GM23338 (cell line): ENCODE measurements at regions not wholly inside any gene's neighbourhood (a gene's known extent, or its start where the extent isn't known, plus 50 kb on each side); places are given as distances from the start of the nearest gene placed in this dataset.

Experiments
- ATAC-seq: fragments of 200-7000 bp; cut with Tn5 transposase; 3 replicates; pipeline ENCODE4 v1.9.1; 2020
- DNase-seq: peaks from one replicate; pipeline ENCODE4 v3.0.0-alpha.2; 2015; ENCODE audit warnings: low spot score
- H2AFZ ChIP-seq: fragments of 200-600 bp; sonication (generic); 2 replicates; pipeline ENCODE4 v1.8.0; 2016; ENCODE audit warnings: antibody characterized with exemption, mild to moderate bottlenecking, moderate library complexity
- H3F3A ChIP-seq: fragments of 200-600 bp; sonication (generic); replicated peaks from 2 replicates; pipeline ENCODE4 v1.8.0; 2017; ENCODE audit warnings: antibody characterized with exemption, mixed run types, low read depth
- H3K27ac ChIP-seq: fragments of 200-600 bp; sonication (generic); 2 replicates; pipeline ENCODE4 v1.6.1; 2016; ENCODE audit warnings: low read depth
- H3K27me3 ChIP-seq: fragments of 200-600 bp; sonication (generic); 2 replicates; pipeline ENCODE4 v1.8.0; 2016; ENCODE audit warnings: mild to moderate bottlenecking, mixed run types, moderate library complexity; ENCODE audit not compliant: insufficient read depth
- H3K36me3 ChIP-seq: fragments of 200-600 bp; sonication (generic); 2 replicates; pipeline ENCODE4 v1.8.0; 2016; ENCODE audit warnings: mild to moderate bottlenecking; ENCODE audit not compliant: insufficient read depth
- H3K4me1 ChIP-seq: fragments of 200-600 bp; sonication (generic); 2 replicates; pipeline ENCODE4 v1.8.0; 2016; ENCODE audit warnings: mild to moderate bottlenecking, moderate library complexity; ENCODE audit not compliant: insufficient read depth
- H3K4me2 ChIP-seq: fragments of 200-600 bp; sonication (generic); 2 replicates; pipeline ENCODE4 v1.7.1; 2017; ENCODE audit warnings: mixed run types
- H3K4me3 ChIP-seq: fragments of 200-600 bp; sonication (generic); 2 replicates; pipeline ENCODE4 v1.6.1; 2016; ENCODE audit warnings: mixed run types
- H3K79me2 ChIP-seq: fragments of 200-600 bp; sonication (generic); replicated peaks from 2 replicates; pipeline ENCODE4 v1.8.0; 2017; ENCODE audit warnings: mild to moderate bottlenecking; ENCODE audit not compliant: insufficient read depth
- H3K9me2 ChIP-seq: fragments of 200-600 bp; sonication (generic); 2 replicates; pipeline ENCODE4 v1.8.0; 2017; ENCODE audit not compliant: insufficient read depth
- H4K20me1 ChIP-seq: fragments of 200-600 bp; sonication (generic); replicated peaks from 2 replicates; pipeline ENCODE4 v1.8.0; 2017; ENCODE audit warnings: mild to moderate bottlenecking; ENCODE audit not compliant: insufficient read depth
- H3K27ac Mint-ChIP-seq: 2 replicates; pipeline ENCODE4 v1.8.0; 2020; ENCODE audit warnings: inconsistent platforms, mild to moderate bottlenecking, moderate library complexity, mixed read lengths
- H3K27me3 Mint-ChIP-seq: 3 replicates; pipeline ENCODE4 v1.8.0; 2022; ENCODE audit warnings: low read depth, mild to moderate bottlenecking, moderate library complexity, mixed read lengths, inconsistent platforms; ENCODE audit not compliant: insufficient read depth, poor library complexity
- H3K36me3 Mint-ChIP-seq: 3 replicates; pipeline ENCODE4 v1.8.0; 2021; ENCODE audit warnings: low read depth, mild to moderate bottlenecking, inconsistent platforms, moderate library complexity, mixed read lengths
- H3K4me1 Mint-ChIP-seq: 3 replicates; pipeline ENCODE4 v1.8.0; 2020; ENCODE audit warnings: mild to moderate bottlenecking, inconsistent platforms, mixed read lengths
- H3K4me3 Mint-ChIP-seq: 3 replicates; pipeline ENCODE4 v1.8.0; 2021; ENCODE audit warnings: moderate library complexity, mild to moderate bottlenecking, inconsistent platforms, mixed read lengths
- H3K9me3 Mint-ChIP-seq: 3 replicates; pipeline ENCODE4 v1.8.0; 2020; ENCODE audit warnings: moderate library complexity, mild to moderate bottlenecking, inconsistent platforms, mixed read lengths
- STAT1 ChIP-seq: IDR thresholded peaks from one replicate; pipeline ENCODE4 v1.6.1; 2016; ENCODE audit warnings: antibody characterized with exemption; ENCODE audit not compliant: unreplicated experiment
- ZNF331 ChIP-seq: fragments of 250-450 bp; sonication (Bioruptor Pico); IDR thresholded peaks from 2 replicates; pipeline ENCODE4 v1.5.0; 2020; ENCODE audit warnings: low read depth, mild to moderate bottlenecking, moderate library complexity
- ZNF462 ChIP-seq: fragments of 250-450 bp; sonication (Bioruptor Pico); IDR thresholded peaks from 2 replicates; pipeline ENCODE4 v1.5.0; 2020; ENCODE audit warnings: mild to moderate bottlenecking, moderate library complexity

GRCh38 chr1:59142311-59143132, 154.4 kb upstream of the FGGY start:
- H3K4me3 Mint-ChIP-seq: no peak overlapping the region
- no peaks in the 10 kb centered on the region for H3K79me2 ChIP-seq
- no peak for TF ChIP-seq STAT1
- no peak overlapping the region for H3K4me2 ChIP-seq
- peaks cover 35% of the 10 kb centered on the region for H3K4me1 ChIP-seq
- H2AFZ ChIP-seq: no peak overlapping the region
- H3K27ac ChIP-seq: no peak overlapping the region
- peaks cover 6% of the 10 kb centered on the region; the same call in 1 of the 2 replicates for H3F3A ChIP-seq
- peaks cover 6% of the 10 kb centered on the region for H3K27me3 Mint-ChIP-seq
- no peaks in the 10 kb centered on the region for H3K36me3 ChIP-seq
- no peaks in the 10 kb centered on the region for H3K9me3 Mint-ChIP-seq
- no peaks in the 10 kb centered on the region; the same call in 1 of the 2 replicates for H3K9me2 ChIP-seq
- DNase-seq: no peak
- H3K27me3 ChIP-seq: peaks cover 17% of the 10 kb centered on the region
- no peaks in the 10 kb centered on the region for H4K20me1 ChIP-seq
- H3K27ac Mint-ChIP-seq: no peak overlapping the region; the same call in 1 of the 2 replicates
- no peak for ATAC-seq
- H3K36me3 Mint-ChIP-seq: no peaks in the 10 kb centered on the region
- H3K4me1 Mint-ChIP-seq: peaks cover 34% of the 10 kb centered on the region
- H3K4me3 ChIP-seq: no peak overlapping the region

- H3K36me3 Mint-ChIP-seq: no peaks in the 10 kb centered on the region
- peaks cover 28% of the 10 kb centered on the region for H3K4me1 Mint-ChIP-seq
- peak; percentile 40 for DNase-seq
- H3K27ac Mint-ChIP-seq: no peak overlapping the region; the same call in 1 of the 2 replicates
- Histone ChIP-seq H3K4me2 (no peak overlapping the region), H4K20me1 (no peaks in the 10 kb centered on the region), H3K79me2 (no peaks in the 10 kb centered on the region), H2AFZ (no peak overlapping the region), H3K4me1 (peaks cover 33% of the 10 kb centered on the region), H3K27me3 (peaks cover 22% of the 10 kb centered on the region), H3K9me2 (no peaks in the 10 kb centered on the region; the same call in 1 of the 2 replicates), H3K4me3 (no peak overlapping the region), H3F3A (peaks cover 11% of the 10 kb centered on the region; the same call in 1 of the 2 replicates), H3K27ac (no peak overlapping the region), H3K36me3 (no peaks in the 10 kb centered on the region)
- TF ChIP-seq ZNF462 (CRISPR knock-in tag): peak; percentile 75
- TF ChIP-seq ZNF331 (CRISPR knock-in tag): no peak
- peaks cover 6% of the 10 kb centered on the region for H3K27me3 Mint-ChIP-seq
- no peak; the same call in 2 of the 3 replicates for ATAC-seq
- no peaks in the 10 kb centered on the region for H3K9me3 Mint-ChIP-seq
- H3K4me3 Mint-ChIP-seq: no peak overlapping the region
These were observed 153.8 kb upstream of the FGGY start for GRCh38 chr1:59143133-59143487.
